GM18858 (cell line): ENCODE measurements at regions not wholly inside any gene's neighbourhood (a gene's known extent, or its start where the extent isn't known, plus 50 kb on each side); places are given as distances from the start of the nearest gene placed in this dataset.
"Not testable (repeated sequence)": the region's sequence is repeated elsewhere in the genome, so short reads cannot be mapped to it uniquely, and the experiment has no call there.

Source experiments
- ATAC-seq: cut with Tn5 transposase; IDR thresholded peaks from one replicate; pipeline ENCODE4 v1.9.1; 2021; ENCODE audit not compliant: unreplicated experiment

DNA sequence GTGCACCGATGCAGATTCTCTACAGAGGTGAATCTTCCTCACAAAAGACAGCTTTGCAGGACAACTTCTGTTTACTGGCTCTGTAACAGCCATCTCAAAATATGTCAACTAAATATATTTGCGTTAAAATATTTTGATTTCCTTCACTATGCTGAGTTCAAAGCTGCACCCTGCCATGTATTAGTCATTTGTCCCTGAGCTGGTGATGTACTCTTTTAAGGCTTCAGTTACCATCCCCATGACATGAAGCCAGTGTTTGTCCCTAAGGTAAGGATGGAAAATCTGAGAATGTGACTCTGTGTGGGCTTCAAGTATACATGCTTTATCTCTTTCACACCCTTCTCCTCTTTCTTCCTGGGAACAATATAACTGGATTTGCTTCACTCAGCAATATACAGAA, 70.2 kb upstream of the BTG3 start:
- ATAC-seq = no peak

GRCh38 chr21:17679002-17679600, 66.4 kb upstream of the BTG3 start:
- ATAC-seq = peak; percentile 87

- not testable (repeated sequence) for ATAC-seq
These were observed 64.2 kb upstream of the BTG3 start for GRCh38 chr21:17676930-17677329.

DNA sequence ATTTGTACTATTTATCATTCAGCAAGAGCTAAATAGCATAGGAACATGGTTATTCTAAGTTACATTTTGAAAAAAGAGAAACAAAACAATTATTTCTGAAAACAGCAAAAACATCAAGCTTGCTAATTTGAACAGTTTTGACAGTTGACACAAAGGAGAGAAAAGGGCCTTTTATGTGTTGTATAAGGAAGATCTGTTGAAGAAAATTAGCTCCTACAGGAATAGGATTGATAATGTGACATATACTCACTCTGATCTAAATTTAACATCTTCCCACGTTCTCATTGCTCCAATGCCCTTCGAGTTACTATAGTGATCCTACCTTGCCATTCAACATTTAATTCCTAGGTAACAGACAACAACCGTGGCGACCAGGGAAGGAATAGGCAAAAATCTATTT, 61.4 kb upstream of the BTG3 start:
- ATAC-seq = no peak

- no peak for ATAC-seq
These were observed 60.7 kb upstream of the BTG3 start for GRCh38 chr21:17673261-17674020.

DNA sequence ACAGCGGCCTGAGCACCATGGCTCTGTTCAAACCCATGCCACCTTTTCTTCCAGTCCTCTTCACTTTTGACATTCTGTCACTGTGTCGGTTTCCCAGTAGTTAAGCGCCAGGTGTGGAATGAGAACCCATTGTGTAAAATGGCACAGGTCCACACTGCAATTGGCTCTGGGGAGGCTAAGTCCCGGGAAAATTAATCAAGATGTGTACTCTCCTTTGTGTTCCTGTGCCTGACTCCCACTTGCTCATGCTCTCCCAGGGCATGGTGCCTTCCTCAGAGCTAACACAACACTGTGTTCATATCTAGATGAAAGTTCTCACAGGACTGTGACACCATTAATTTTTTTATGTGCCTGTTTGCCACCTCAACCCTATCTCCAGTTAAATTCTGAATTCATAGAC, 59.0 kb upstream of the BTG3 start:
- no peak for ATAC-seq

DNA sequence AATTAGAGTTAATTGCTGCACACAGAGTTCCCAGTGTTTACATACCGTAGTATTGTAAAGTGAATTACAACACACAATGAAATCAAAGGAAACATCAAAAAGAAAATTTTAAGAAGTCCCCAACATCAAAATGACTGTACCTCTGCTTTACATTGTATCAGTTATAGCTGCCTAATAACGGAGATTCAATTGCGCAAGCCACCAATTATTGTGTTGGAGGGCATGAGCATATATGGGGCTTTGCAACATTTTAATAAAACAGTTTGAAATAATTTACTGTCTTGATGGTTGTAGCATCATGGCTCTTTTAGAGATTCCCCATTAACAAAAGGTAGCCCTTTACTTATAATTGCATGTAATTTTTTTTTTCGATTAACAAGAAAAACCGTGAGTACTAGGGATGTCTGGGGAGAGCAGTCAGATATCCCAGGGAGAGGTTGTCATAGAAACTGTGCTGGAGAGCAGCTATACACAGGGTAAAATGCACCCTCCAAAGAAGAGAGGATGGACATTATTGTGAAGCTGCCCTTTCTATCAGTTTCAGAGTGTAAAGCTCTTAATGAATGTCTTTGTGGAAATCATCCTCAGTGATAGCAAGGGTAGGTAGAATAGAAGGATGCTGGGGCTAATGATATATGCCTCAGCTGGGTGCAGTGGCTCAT, 55.9 kb upstream of the BTG3 start:
- no peak for ATAC-seq

DNA sequence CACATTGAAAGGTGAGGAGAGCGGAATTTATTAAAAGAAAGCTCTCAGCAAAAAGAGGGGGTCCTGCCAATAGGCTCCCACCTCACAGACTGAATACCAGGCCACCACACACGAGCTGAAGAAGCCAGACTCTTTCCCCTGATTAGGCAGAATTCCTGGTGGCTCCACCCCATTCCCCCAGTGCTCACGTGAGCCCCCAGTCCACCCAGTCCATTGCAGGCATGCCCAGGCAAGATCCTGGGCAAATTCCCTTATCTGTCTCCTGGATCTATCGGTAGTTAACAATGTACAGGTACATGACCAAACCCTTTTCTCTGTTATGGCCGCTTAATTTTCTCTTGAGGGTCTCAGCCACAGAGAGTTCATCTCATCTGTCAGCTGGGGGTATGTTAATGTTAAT, 54.6 kb upstream of the BTG3 start:
- no peak for ATAC-seq
